Spleen (tissue), 11 donors: ENCODE measurements at regions not wholly inside any gene's neighbourhood (a gene's known extent, or its start where the extent isn't known, plus 50 kb on each side); places are given as distances from the start of the nearest gene placed in this dataset.

Experiments
- DNase-seq: peaks from one replicate; pipeline ENCODE4 v3.0.0-alpha.2; 2020
- H3K27ac ChIP-seq, 8 donors: fragments of 200-600 bp; sonication (generic) in 7 of 8; 1 replicate in 4 of 8; 2 replicates in 4 of 8; pipeline versions ENCODE4 v1.5.0 to v1.8.0; 2016 to 2021; ENCODE audit warnings: inconsistent platforms in 4 of 8, mild to moderate bottlenecking in 4 of 8, moderate library complexity in 1 of 8
- H3K27me3 ChIP-seq, 7 donors: fragments of 200-600 bp; sonication (generic) in 6 of 7; replicated peaks in 1 of 7; 1 replicate in 4 of 7; 2 replicates in 3 of 7; pipeline versions ENCODE4 v1.5.0 to v1.8.0; 2016 to 2021; ENCODE audit warnings: inconsistent platforms in 3 of 7, mild to moderate bottlenecking in 1 of 7
- H3K36me3 ChIP-seq, 6 donors: fragments of 200-600 bp; sonication (generic) in 5 of 6; 1 replicate in 4 of 6; 2 replicates in 2 of 6; pipeline versions ENCODE4 v1.5.0 to v1.8.0; 2016 to 2021; ENCODE audit warnings: inconsistent platforms in 2 of 6
- H3K4me1 ChIP-seq, 6 donors: fragments of 200-600 bp; sonication (generic) in 5 of 6; 1 replicate in 3 of 6; 2 replicates in 3 of 6; pipeline versions ENCODE4 v1.5.0 to v1.8.0; 2016 to 2021; ENCODE audit warnings: inconsistent platforms in 3 of 6
- H3K4me3 ChIP-seq, 8 donors: fragments of 200-600 bp; sonication (generic) in 7 of 8; 1 replicate in 4 of 8; 2 replicates in 4 of 8; pipeline versions ENCODE4 v1.5.0 to v1.8.0; 2016 to 2021; ENCODE audit warnings: inconsistent platforms in 4 of 8, mild to moderate bottlenecking in 4 of 8, moderate library complexity in 2 of 8
- H3K9me3 ChIP-seq, 8 donors: fragments of 200-600 bp; sonication (generic) in 7 of 8; 1 replicate in 4 of 8; 2 replicates in 4 of 8; pipeline versions ENCODE4 v1.5.0 to v1.8.0; 2016 to 2021; ENCODE audit warnings: inconsistent platforms in 4 of 8
- CTCF ChIP-seq, 11 experiments: fragments of 200-600 bp in 7 of 11; fragments of 450-650 bp in 4 of 11; sonication (generic) in 4 of 11; IDR thresholded peaks in 8 of 11; conservative IDR thresholded peaks in 3 of 11; 1 replicate in 7 of 11; 2 replicates in 4 of 11; pipeline versions ENCODE4 v1.4.0 to v1.8.0; 2016 to 2021; ENCODE audit warnings: antibody characterized with exemption in 11 of 11, inconsistent platforms in 4 of 11, mild to moderate bottlenecking in 1 of 11
- POLR2A ChIP-seq, 3 donors: fragments of 450-650 bp; IDR thresholded peaks; one replicate each; pipeline ENCODE4 v1.5.1; 2017; ENCODE audit warnings: antibody characterized with exemption in 3 of 3, mild to moderate bottlenecking in 1 of 3
- POLR2AphosphoS5 ChIP-seq, 3 donors: sonication (generic); formaldehyde crosslinking; IDR thresholded peaks; one replicate each; pipeline ENCODE4 v1.5.1; 2017; ENCODE audit warnings: antibody characterized with exemption in 3 of 3
- WGBS, 5 donors: extraction: QIAGEN DNeasy Blood & Tissue Kit in 3 of 5; methylation state at CpG; one replicate each; pipeline versions ENCODE4 v1.1.5 to v1.1.7; 2013 to 2018; 5-methylcytosine and 5-hydroxymethylcytosine counted together
- intact Hi-C: fragments of 100-400 bp; cut with DNase I; formaldehyde crosslinking; loops from one replicate; pipeline ENCODE4 v1.15.0; 2023; ENCODE audit warnings: low total_unique reads
- donor health status: healthy with polysubstance abuse.
- donor health status: DM: no; HTN: no; CAD: no; lungs with moderate emphysema.
- donor health status: DM: no; HTN: no; CAD: no.
- donor health status: Bipolar disorder and iron deficiency.
- donor health status: healthy.
- donor health status: DM: no; HTN: no; CAD: no.
- donor health status: DM: yes; HTN: yes; CAD: no.

- Histone ChIP-seq H3K4me1 (no peaks in the 10 kb centered on the region), H3K27ac (no peak overlapping the region), H3K36me3 (no peaks in the 10 kb centered on the region), H3K27me3 (peaks cover 0 to 33% (median 0%) of the 10 kb centered on the region in 7 donors), H3K4me3 (no peak overlapping the region), H3K9me3 (no peaks in the 10 kb centered on the region)
- DNase-seq: no peak
- 84 to 92% (median 85%) methylated on average over 3 of the region's 3 CpGs for WGBS, 5 donors
- intact Hi-C loops: no loop called here
- TF ChIP-seq POLR2A (IDR thresholded peaks at IDR 0.05) (no peak), CTCF (IDR thresholded peaks at IDR 0.05 in 8 of 11, conservative IDR thresholded peaks at IDR 0.05 in 3 of 11) (no peak), POLR2AphosphoS5 (IDR thresholded peaks at IDR 0.05) (no peak)
Measured at GRCh38 chr20:40238511-40238910, 450.5 kb downstream of the MAFB start.

GRCh38 chr20:40234593-40234992, 454.4 kb downstream of the MAFB start:
- Histone ChIP-seq H3K36me3 (no peaks in the 10 kb centered on the region), H3K4me1 (no peaks in the 10 kb centered on the region), H3K4me3 (no peak overlapping the region), H3K27me3 (peaks cover 0 to 21% (median 0%) of the 10 kb centered on the region in 7 donors), H3K27ac (no peak overlapping the region), H3K9me3 (no peaks in the 10 kb centered on the region)
- WGBS, 5 donors: 81 to 86% (median 84%) methylated on average over 3 of the region's 3 CpGs
- no peak for DNase-seq
- TF ChIP-seq CTCF (IDR thresholded peaks at IDR 0.05 in 8 of 11, conservative IDR thresholded peaks at IDR 0.05 in 3 of 11) (no peak), POLR2A (IDR thresholded peaks at IDR 0.05) (no peak), POLR2AphosphoS5 (IDR thresholded peaks at IDR 0.05) (no peak)
- intact Hi-C loops: no loop called here

- intact Hi-C loops: no loop called here
- DNase-seq: no peak
- no peaks in the 10 kb centered on the region for H3K36me3 ChIP-seq
- no peaks in the 10 kb centered on the region for H3K4me1 ChIP-seq
- H3K27me3 ChIP-seq: peaks cover 0 to 17% (median 0%) of the 10 kb centered on the region in 7 donors
- TF ChIP-seq POLR2A (IDR thresholded peaks at IDR 0.05) (no peak), CTCF (IDR thresholded peaks at IDR 0.05 in 8 of 11, conservative IDR thresholded peaks at IDR 0.05 in 3 of 11) (no peak), POLR2AphosphoS5 (IDR thresholded peaks at IDR 0.05) (no peak)
- 63 to 72% (median 67%) methylated on average over 3 of the region's 3 CpGs for WGBS, 5 donors
- no peak overlapping the region for H3K27ac ChIP-seq
- no peaks in the 10 kb centered on the region for H3K9me3 ChIP-seq
- H3K4me3 ChIP-seq: no peak overlapping the region
Measured at GRCh38 chr20:40233406-40233805, 455.6 kb downstream of the MAFB start.

GRCh38 chr20:40232756-40233155, 456.3 kb downstream of the MAFB start:
- no peak for DNase-seq
- intact Hi-C loops: no loop called here
- TF ChIP-seq CTCF (IDR thresholded peaks at IDR 0.05 in 8 of 11, conservative IDR thresholded peaks at IDR 0.05 in 3 of 11) (no peak), POLR2A (IDR thresholded peaks at IDR 0.05) (no peak), POLR2AphosphoS5 (IDR thresholded peaks at IDR 0.05) (no peak)
- Histone ChIP-seq H3K4me1 (no peaks in the 10 kb centered on the region), H3K4me3 (no peak overlapping the region), H3K27me3 (peaks cover 0 to 17% (median 0%) of the 10 kb centered on the region in 7 donors), H3K9me3 (no peaks in the 10 kb centered on the region), H3K27ac (no peak overlapping the region), H3K36me3 (no peaks in the 10 kb centered on the region)
